ENCODE measurements at regions not wholly inside any gene's neighbourhood (a gene's known extent, or its start where the extent isn't known, plus 50 kb on each side); places are given as distances from the start of the nearest gene placed in this dataset.

GRCh38 chr11:42713753-42714152, 598.0 kb upstream of the API5 start:
- DNase-seq (ENCODE audit: low spot score): no peak
- no peaks in the 10 kb centered on the region for H3K36me3 ChIP-seq (replicated peaks in 1 of 2; ENCODE audit: control insufficient read depth in 1 of 2, insufficient read depth in 2 of 2, low read length in 2 of 2)
- WGBS (ENCODE audit: low lambda C conversion rate): 0% methylated on average over 1 of the region's 1 CpG
- no peak for TF ChIP-seq POLR2A (IDR thresholded peaks at IDR 0.05; ENCODE audit: insufficient read depth in 1 of 2, low read depth in 2 of 2, low read length in 2 of 2)
- no peak for TF ChIP-seq ZNF24 (IDR thresholded peaks at IDR 0.05)
- no peak for TF ChIP-seq E2F2 (CRISPR knock-in tag; IDR thresholded peaks at IDR 0.05; ENCODE audit: borderline replicate concordance)
- no peak for TF ChIP-seq YY1 (IDR thresholded peaks at IDR 0.05; ENCODE audit: insufficient read depth, insufficient replicate concordance, low read depth, low read length)
- no peak for TF ChIP-seq ATF7 (IDR thresholded peaks at IDR 0.05)
- TF ChIP-seq ATF7 (CRISPR knock-in tag; IDR thresholded peaks at IDR 0.05): no peak
- no peak for TF ChIP-seq IRF9 (CRISPR knock-in tag; IDR thresholded peaks at IDR 0.05; ENCODE audit: borderline replicate concordance)
- no peak for TF ChIP-seq AKNA (CRISPR knock-in tag; IDR thresholded peaks at IDR 0.05; ENCODE audit: borderline replicate concordance)
- no peak for TF ChIP-seq HBP1 (CRISPR knock-in tag; IDR thresholded peaks at IDR 0.05; ENCODE audit: low read depth)
- no peak for TF ChIP-seq ZBTB49 (CRISPR knock-in tag; IDR thresholded peaks at IDR 0.05; ENCODE audit: borderline replicate concordance)
- no peak for TF ChIP-seq ZNF225 (CRISPR knock-in tag; IDR thresholded peaks at IDR 0.05)
- no peak for TF ChIP-seq ZNF143 (CRISPR knock-in tag; IDR thresholded peaks at IDR 0.05)
- TF ChIP-seq SRF (IDR thresholded peaks at IDR 0.05; ENCODE audit: low read depth, low read length): no peak
- no peak for TF ChIP-seq ZSCAN22 (CRISPR knock-in tag; IDR thresholded peaks at IDR 0.05)
- no peak for TF ChIP-seq ZNF331 (CRISPR knock-in tag; IDR thresholded peaks at IDR 0.05)
- no peak for TF ChIP-seq ZBTB8A (CRISPR knock-in tag; IDR thresholded peaks at IDR 0.05; ENCODE audit: borderline replicate concordance, low read depth)

More at GRCh38 chr11:42713753-42714152, 598.0 kb upstream of the API5 start:
- Histone ChIP-seq H3K79me2 (ENCODE audit: insufficient read depth, low read length) (no peaks in the 10 kb centered on the region), H3K27ac (ENCODE audit: extremely low read length, insufficient read depth, low read length) (no peak overlapping the region), H3K4me3 (replicated peaks in 1 of 3; ENCODE audit: insufficient read depth in 1 of 3, low read depth in 2 of 3, low read length in 3 of 3) (no peak overlapping the region), H3K4me1 (ENCODE audit: insufficient read depth, low read length) (no peaks in the 10 kb centered on the region), H4K20me1 (ENCODE audit: insufficient read depth, low read length) (no peaks in the 10 kb centered on the region), H3K9ac (ENCODE audit: insufficient read depth, low read depth, low read length) (no peak overlapping the region), H3K9me3 (ENCODE audit: low read length) (peaks cover 21% of the 10 kb centered on the region), H3K4me2 (ENCODE audit: low read depth, low read length) (no peak overlapping the region), H3K27me3 (ENCODE audit: control insufficient read depth in 1 of 2, insufficient read depth in 2 of 2, low read length in 2 of 2) (no peaks in the 10 kb centered on the region), H2AFZ (ENCODE audit: low read length) (no peak overlapping the region)
- CTCF ChIA-PET (ENCODE audit: low intra/inter-chr PET ratio, low total read pairs): no interaction called here
- FAIRE-seq: no peak
- in situ Hi-C loops (cut with HindIII; ENCODE audit: extremely low pct_ligation_motif_present, low pct_unique_long_range_greater_than_20kb) (no loop called here), intact Hi-C loops (cut with micrococcal nuclease; ENCODE audit: unreplicated experiment) (no loop called here)
- ATAC-seq: no peak
- BruUV-seq (replicated peaks): no TSS peak
- POLR2A ChIA-PET: no interaction called here
